ENCODE measurements at regions not wholly inside any gene's neighbourhood (a gene's known extent, or its start where the extent isn't known, plus 50 kb on each side); places are given as distances from the start of the nearest gene placed in this dataset.

GRCh38 chr2:217736776-217737550, 265.8 kb downstream of the TNS1 start:
- peaks cover 8% of the 10 kb centered on the region for H3K27me3 ChIP-seq

DNA sequence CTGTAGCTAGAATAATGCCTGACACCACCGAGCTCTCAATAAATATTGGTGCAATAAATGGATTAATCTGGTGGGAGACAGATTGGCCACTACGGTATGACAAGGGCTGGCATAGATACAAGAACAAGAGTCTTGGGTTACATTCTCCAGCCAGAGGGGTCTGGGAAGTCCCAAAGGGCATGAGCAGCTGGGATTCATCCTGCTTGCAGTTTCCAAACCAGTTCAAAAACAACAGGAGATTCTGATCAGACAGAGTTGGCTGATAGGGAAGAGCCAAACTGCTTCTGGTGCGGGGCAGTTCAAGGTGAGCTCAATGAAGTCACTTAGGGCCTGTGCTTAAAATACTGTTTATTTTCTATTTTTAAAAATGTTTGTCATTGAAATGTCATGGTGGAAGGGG, 266.9 kb downstream of the TNS1 start:
- TF ChIP-seq, protein P1, sequence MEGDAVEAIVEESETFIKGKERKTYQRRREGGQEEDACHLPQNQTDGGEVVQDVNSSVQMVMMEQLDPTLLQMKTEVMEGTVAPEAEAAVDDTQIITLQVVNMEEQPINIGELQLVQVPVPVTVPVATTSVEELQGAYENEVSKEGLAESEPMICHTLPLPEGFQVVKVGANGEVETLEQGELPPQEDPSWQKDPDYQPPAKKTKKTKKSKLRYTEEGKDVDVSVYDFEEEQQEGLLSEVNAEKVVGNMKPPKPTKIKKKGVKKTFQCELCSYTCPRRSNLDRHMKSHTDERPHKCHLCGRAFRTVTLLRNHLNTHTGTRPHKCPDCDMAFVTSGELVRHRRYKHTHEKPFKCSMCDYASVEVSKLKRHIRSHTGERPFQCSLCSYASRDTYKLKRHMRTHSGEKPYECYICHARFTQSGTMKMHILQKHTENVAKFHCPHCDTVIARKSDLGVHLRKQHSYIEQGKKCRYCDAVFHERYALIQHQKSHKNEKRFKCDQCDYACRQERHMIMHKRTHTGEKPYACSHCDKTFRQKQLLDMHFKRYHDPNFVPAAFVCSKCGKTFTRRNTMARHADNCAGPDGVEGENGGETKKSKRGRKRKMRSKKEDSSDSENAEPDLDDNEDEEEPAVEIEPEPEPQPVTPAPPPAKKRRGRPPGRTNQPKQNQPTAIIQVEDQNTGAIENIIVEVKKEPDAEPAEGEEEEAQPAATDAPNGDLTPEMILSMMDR (IDR thresholded peaks at IDR 0.05): no peak
- Histone ChIP-seq H3K4me3 (ENCODE audit: low read depth in 1 of 2, low read length in 1 of 2) (no peak overlapping the region), H3K27ac (no peak overlapping the region), H3K27me3 (peaks cover 8% of the 10 kb centered on the region), H3K9me3 (no peaks in the 10 kb centered on the region), H3K36me3 (no peaks in the 10 kb centered on the region), H3K4me1 (ENCODE audit: control insufficient read depth in 1 of 2, insufficient read depth in 1 of 2, low read depth in 1 of 2, low read length in 1 of 2) (no peaks in the 10 kb centered on the region)

More at GRCh38 chr2:217736776-217737550, 265.8 kb downstream of the TNS1 start:
- Histone ChIP-seq H3K9me3 (no peaks in the 10 kb centered on the region), H3K4me1 (ENCODE audit: control insufficient read depth in 1 of 2, insufficient read depth in 1 of 2, low read depth in 1 of 2, low read length in 1 of 2) (no peaks in the 10 kb centered on the region), H3K4me3 (ENCODE audit: low read depth in 1 of 2, low read length in 1 of 2) (no peak overlapping the region), H3K27ac (no peak overlapping the region), H3K36me3 (no peaks in the 10 kb centered on the region)
- TF ChIP-seq, protein P1 (IDR thresholded peaks at IDR 0.05): no peak

GRCh38 chr2:217735034-217735433, 267.8 kb downstream of the TNS1 start:
- Histone ChIP-seq H3K27me3 (peaks cover 8% of the 10 kb centered on the region), H3K4me1 (ENCODE audit: control insufficient read depth in 1 of 2, insufficient read depth in 1 of 2, low read depth in 1 of 2, low read length in 1 of 2) (no peaks in the 10 kb centered on the region), H3K36me3 (no peaks in the 10 kb centered on the region), H3K4me3 (ENCODE audit: low read depth in 1 of 2, low read length in 1 of 2) (no peak overlapping the region), H3K9me3 (no peaks in the 10 kb centered on the region), H3K27ac (no peak overlapping the region)
- TF ChIP-seq, protein P1 (IDR thresholded peaks at IDR 0.05): no peak

- Histone ChIP-seq H3K36me3 (no peaks in the 10 kb centered on the region), H3K4me3 (ENCODE audit: low read depth in 1 of 2, low read length in 1 of 2) (no peak overlapping the region), H3K4me1 (ENCODE audit: control insufficient read depth in 1 of 2, insufficient read depth in 1 of 2, low read depth in 1 of 2, low read length in 1 of 2) (no peaks in the 10 kb centered on the region), H3K27me3 (peaks cover 8% of the 10 kb centered on the region), H3K9me3 (no peaks in the 10 kb centered on the region), H3K27ac (no peak overlapping the region)
- TF ChIP-seq, protein P1 (IDR thresholded peaks at IDR 0.05): no peak
Observed at GRCh38 chr2:217733461-217733860, 269.3 kb downstream of the TNS1 start.

DNA sequence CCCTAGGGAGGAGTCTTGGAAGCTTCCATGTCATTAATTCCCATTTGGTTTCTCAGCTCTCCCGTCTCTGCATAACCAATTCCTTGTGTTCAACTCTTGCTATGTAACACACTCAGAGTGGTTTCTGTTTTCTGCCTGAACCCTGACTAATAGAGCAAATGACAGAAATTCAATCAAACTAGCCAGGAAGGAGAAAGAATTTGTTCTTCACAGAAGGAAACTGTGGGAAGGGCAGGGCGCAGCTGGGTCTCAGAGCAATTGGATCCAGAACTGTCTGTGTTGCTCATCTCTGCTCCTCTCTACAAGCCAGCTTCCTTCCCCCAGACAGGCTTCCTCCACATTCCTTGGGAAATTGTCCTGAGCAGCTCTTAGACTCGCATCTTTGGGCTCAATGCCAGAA, 269.8 kb downstream of the TNS1 start:
- H3K27ac ChIP-seq: no peak overlapping the region
- H3K4me3 ChIP-seq (ENCODE audit: low read depth in 1 of 2, low read length in 1 of 2): no peak overlapping the region
- H3K4me1 ChIP-seq (ENCODE audit: control insufficient read depth in 1 of 2, insufficient read depth in 1 of 2, low read depth in 1 of 2, low read length in 1 of 2): no peaks in the 10 kb centered on the region
- no peaks in the 10 kb centered on the region for H3K9me3 ChIP-seq
- H3K27me3 ChIP-seq: peaks cover 8% of the 10 kb centered on the region
- TF ChIP-seq, protein P1 (IDR thresholded peaks at IDR 0.05): no peak
- H3K36me3 ChIP-seq: no peaks in the 10 kb centered on the region

Measured in neutrophil (primary cell).